Activated CD4-positive, CD25-positive, alpha-beta regulatory T cell treated with anti-CD3 and anti-CD28 coated beads, Interleukin-2, amount 50 U/mL, for 24 hours (primary cell): ENCODE measurements at regions not wholly inside any gene's neighbourhood (a gene's known extent, or its start where the extent isn't known, plus 50 kb on each side); places are given as distances from the start of the nearest gene placed in this dataset.

Experiments
- ATAC-seq, 2 donors: fragments of 150-1000 bp; cut with Tn5 transposase; one replicate each; pipeline ENCODE4 v1.10.0; 2021; ENCODE audit warnings: mild to moderate bottlenecking in 1 of 2, moderate library complexity in 1 of 2

DNA sequence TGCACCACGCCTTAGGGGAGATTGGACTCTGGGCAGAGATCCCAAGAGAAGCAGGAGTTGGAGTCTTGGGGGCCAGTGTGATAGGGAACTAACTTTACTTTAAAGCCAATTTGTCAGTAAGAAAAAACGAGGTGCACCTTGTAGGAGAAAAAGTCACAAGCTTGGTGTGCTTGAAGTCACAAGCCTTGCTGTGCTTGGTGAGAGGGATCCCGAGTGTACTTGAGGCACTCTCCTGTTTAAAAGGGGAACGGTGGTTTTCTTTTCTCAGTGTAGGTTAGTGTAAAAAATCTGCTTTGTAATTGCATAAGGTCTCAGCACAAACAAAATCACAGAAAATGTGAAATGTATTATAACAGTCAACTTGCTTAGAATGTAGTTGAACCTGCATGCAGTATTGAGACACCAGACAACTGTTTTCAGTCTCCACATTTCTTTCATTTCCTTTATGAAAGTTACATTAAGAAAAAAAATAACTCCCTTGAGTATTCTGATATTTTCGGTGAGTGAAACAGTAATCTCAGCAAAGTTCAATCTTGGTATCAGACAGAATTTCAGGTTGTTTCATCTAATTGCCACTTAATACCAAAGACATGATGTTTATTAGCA lies 111.1 kb upstream of the DUSP22 start:
- peak; percentile 30 to 50 for ATAC-seq

DNA sequence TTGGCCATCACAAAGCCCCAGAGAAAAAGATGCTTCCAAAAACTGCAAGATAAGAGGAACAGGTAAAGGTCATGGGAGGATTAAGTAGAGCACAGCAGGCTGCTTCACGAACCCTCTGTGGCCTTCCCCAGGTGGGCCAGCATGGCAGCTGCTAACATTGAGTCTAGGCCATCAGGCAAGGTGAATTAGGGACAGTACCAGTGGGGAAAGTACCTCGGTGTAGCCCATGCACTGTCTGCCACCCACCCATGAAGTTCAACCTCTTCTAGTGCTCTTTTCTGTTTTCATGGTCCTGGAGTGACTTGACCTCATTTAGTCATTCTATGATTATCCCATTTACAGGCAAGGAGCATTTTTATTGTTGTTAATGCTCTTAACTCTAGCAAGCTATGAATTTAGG lies 108.6 kb upstream of the DUSP22 start:
- peak; percentile 55 to 59 for ATAC-seq

- ATAC-seq, result no peak
These were observed 108.1 kb upstream of the DUSP22 start for GRCh38 chr6:184161-184700.

DNA sequence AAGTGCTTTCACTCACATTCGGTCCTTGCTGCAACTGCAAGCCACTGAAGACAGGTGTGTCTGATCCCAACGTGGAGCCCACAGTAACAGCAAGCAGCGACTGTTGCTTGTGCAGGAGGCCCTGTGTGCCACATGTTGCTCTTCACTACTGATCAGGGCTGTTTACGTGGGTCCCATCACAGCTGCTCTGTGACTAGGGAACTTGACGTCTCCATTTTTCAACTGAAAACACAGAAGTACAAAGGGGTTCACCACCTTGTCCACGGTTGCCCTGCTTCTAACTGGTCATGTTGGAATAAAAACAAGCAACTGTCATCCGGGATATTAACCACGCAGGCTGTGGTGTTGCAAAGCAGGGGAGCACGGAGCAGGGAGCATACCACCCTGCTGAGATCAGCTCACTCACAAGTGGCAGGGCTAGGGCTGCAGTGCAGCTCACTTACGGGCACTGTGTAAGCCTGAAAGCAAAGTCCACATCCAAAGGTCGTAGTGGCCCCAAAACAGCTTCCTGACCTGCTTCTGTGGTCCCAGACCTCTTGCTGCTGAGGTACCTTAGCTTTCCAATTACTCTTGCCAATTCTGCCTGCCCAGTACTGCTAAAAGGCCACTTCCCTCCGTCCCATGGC lies 105.8 kb upstream of the DUSP22 start:
- ATAC-seq, result no peak

- ATAC-seq, result no peak
These were observed 105.0 kb upstream of the DUSP22 start for GRCh38 chr6:187210-187861.

DNA sequence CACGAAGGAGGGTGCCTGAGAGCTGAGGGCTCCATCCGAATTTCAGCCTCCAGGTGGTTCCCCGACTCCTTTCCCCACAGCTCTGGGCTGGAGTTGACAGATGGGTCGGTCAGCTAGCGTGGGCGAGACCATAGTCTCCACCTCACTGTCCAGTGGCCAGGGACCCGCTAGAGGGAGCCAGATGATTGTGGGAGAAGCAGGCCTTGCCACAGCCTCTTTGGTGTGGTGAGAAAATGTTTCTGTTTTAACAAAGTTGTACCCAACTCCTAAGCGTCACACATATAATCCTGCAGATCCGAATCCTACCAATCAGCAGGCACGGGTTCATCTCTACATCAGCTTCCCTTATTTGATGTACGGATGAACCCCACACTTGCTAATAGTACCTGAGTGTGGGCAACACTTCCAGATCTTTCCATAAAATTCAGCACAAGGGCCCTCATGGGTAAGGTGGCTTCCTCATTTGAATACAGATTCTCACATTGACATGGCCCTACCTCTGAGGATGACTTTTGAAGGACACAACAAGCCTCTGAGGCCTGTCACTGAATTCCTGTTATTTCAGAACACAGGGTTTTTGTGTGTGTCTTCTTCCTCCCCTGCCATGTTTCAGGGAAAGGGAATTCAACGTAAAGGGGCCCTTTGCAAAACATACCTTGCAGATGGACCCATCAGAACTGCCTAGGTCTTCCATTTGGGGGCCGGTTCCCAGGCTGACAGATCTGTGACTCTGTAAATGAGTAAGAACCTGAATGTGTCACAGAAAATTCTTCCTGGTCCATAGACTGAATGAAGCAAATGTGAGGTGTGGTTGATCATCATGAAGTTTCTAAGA lies 103.2 kb upstream of the DUSP22 start:
- peak; percentile 73 for ATAC-seq

GRCh38 chr6:189676-190075 lies 102.6 kb upstream of the DUSP22 start:
- no peak for ATAC-seq

GRCh38 chr6:190596-191395 lies 101.5 kb upstream of the DUSP22 start:
- ATAC-seq, result no peak

DNA sequence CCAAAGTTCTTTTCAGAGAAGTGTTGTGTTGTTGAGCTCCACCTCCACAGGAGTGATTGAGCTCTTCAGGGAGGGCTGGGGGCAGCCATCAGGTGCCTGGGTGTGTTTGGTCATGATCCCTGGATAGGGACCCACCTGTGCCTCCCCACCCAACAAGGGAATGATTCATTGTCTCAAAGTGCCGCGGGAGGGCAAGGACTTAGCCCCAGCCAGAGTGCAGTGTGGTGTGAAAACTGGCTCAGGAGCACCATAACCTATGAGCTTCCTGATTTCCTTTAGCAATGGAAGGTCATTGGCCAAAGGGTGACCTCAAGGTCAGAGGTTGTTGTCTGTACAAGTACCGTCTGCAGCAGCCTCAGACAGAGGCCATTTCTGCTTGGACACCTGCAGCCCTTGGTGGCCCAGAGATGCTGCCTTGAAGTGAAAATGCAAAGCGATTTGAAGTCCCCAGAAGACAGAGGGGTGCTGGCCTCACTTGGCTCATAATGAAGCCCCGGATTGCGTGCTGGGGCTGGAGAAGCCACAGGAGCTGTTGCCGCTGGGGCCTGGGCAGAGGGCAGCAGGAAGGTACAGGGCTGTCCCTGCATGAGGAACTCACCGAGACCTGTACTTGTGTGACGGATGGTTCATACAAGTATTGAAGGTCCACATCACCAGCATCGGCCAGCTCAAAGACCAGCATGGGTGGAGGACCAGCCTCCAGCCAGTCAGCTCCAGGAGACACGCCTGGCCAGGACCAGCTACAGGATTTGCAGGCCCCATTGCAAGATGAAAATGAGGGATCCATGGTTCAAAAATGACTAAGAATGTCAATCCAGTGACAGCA lies 100.6 kb upstream of the DUSP22 start:
- no peak for ATAC-seq

DNA sequence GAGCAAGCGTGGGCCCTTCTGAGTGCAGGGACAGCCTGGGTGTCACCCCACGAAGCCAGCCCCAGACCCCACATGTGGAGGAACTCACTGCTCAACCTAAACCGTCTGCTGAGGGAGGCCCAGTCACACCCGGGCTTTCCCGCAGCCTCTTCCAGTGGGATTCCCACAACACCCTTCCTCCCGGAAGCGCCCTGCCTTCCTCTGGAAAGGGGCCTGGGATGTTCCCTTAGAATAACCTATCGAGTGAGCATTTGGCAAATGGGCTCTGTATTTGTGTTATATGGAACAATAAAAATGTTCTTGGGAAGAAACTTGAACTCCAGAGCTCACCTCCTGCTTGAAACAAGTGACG lies 100.0 kb upstream of the DUSP22 start:
- no peak for ATAC-seq

DNA sequence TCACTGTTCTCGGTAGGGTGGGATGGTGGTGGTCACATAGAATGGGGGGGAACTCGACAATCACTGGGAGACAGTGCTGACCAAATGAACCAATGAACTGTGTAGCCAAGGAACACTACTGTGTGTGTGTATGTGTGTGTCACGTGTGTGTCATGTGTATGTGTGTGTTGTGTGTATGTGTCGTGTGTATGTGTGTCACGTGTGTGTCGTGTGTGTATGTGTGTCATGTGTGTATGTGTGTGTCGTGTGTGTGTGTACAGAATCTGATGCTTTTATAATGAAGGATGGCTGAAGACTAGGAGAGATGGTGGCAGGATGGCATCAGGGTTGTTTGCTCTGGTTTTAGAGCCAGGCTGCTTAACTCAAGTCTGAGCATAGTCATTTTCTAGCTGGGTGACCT lies 99.1 kb upstream of the DUSP22 start:
- no peak for ATAC-seq

- ATAC-seq, result peak; percentile 75 to 80
These were observed 98.4 kb upstream of the DUSP22 start for GRCh38 chr6:193773-194310.

- ATAC-seq, result peak; percentile 45 to 50
These were observed 96.4 kb upstream of the DUSP22 start for GRCh38 chr6:195861-196360.

GRCh38 chr6:196543-196942 lies 95.7 kb upstream of the DUSP22 start:
- no peak for ATAC-seq

- ATAC-seq, result no peak
These were observed 88.6 kb upstream of the DUSP22 start for GRCh38 chr6:203661-204060.

- ATAC-seq, result no peak
These were observed 86.0 kb upstream of the DUSP22 start for GRCh38 chr6:206264-206663.

DNA sequence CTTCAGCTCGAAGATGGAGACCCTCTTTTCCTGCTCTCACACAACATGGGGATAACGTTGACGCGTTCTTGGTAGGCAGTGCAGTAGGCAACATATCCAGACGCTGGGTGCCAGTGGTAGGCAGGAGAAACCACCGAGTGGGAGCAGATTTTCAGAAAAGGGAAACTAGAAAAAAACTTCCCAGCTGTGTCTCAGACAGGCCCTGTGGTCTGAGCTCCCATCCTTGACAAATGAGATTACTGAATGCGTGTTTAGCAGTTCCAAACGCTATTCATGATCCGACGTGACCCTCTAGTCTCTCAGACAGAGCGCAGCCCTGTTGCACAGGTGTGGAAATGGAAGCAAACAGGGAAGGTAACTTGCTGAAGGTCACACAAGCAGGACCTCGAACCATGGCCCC lies 83.9 kb upstream of the DUSP22 start:
- ATAC-seq, result no peak

DNA sequence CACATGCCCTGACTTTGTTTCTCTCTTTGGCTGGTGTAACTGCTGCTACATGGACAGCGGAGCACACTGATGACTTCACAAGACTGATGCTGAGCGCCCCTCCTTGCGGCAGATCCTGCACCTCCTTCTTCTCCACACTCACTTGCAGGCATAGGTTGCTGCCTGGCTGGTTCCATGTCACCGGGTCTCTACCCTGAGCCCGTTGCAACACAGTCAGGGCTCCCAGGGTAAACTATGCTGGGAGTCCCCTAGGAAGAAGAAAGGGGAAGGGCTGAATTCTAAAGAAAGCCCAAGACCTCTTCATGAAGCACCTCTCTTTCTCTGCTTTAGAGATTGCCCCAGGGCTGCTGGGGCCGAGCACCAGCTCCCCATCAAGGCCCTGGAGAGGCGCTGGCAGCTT lies 83.3 kb upstream of the DUSP22 start:
- no peak for ATAC-seq

DNA sequence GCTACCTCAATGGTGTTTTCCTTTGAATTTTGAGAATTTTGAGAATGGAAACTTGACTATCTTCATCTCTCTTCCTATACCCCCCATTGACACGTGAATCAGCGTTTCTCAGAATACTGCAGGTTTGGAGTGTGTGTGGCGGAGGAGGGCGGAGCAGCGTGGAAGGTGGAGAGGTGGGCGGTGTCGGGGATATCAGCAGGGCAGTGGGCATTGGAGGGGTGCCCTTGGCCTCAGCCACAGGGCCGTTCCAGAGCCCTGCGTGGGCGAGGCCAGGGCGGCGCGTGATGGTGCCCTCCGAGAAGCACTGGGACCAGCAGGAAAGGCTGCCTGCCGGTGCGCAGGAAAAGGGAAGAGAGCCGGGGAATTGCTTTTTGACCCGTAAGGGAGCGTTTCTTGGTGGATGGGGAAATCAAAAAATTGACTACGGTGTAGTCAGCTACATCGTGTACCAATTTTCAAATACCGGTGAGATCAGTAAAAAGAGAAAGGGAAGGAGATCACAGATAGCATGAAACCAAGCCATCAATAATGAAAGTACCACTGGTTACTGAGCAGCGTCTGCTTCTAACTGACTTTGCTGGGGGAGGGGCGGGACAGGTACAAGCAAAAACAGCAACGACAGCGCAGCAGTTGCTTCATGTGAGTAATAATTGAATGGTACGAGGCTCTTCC lies 82.7 kb upstream of the DUSP22 start:
- ATAC-seq, result peak; percentile 95 to 96

DNA sequence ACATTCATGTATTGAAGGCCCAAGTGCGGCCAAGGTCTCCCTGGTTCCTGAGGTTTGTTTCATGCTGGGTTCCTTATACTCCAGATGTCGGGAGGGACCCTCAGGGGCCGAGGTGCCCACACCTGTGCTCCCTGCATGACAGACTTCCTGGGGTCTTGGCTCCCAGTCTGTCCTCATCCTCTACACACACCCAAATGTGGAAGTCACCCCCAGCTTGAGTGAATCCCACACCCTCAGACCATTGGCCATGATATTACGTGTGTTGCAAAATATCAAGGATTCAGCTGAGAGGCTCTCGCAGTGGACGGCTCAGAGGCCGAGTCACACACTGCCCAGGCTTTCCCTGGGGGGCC lies 82.2 kb upstream of the DUSP22 start:
- no peak for ATAC-seq
